ENCODE measurements at regions not wholly inside any gene's neighbourhood (a gene's known extent, or its start where the extent isn't known, plus 50 kb on each side); places are given as distances from the start of the nearest gene placed in this dataset.

DNA sequence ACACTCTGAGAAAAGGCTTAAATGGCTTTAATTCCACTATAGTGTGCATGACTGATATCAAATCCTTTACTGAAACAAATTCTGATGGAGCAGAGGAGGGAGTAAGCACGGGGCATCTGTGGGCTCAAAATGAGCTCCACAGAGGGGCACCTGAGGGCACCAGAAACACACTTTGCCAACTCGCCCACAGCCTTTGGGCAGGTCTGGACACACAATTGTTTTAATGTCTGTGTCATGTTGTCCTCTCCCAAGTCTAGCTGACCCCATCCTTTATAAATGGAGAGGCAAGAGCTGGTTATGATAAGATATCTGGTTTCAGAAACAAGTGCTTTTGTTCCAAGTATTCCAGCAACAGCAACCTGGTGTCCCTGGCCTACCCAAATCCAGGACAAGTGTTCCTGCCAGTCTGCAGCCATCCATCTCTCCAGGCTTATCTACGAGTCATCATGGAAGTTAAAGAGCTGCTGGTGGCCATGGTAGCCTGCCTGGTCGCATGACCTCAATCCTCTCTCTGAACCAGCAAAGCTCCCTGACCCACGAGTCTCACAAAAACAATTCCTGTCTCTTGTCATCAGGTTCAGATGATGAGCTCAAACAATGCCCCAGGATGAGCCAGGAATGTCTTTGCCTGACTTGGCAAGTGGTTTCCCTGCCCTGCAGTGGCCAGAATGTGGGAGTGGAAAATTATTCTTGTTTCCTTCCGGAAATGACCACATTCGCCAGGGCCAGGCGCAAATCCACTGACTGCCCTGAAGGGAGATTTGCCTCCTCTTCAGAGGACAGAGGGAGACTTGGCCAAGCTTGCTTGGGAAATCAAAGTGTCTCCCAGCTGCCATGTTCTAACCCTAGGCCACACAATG is 64.4 kb upstream of the TPM1 start:
- Histone ChIP-seq H3K4me3 (ENCODE audit: low read length) (no peak overlapping the region), H3K27ac (ENCODE audit: low read length) (no peak overlapping the region), H3K79me2 (ENCODE audit: low read length) (no peaks in the 10 kb centered on the region), H3K9ac (ENCODE audit: low read length) (no peak overlapping the region), H3K4me1 (ENCODE audit: low read length) (no peaks in the 10 kb centered on the region), H3K4me2 (ENCODE audit: low read depth, low read length) (no peak overlapping the region), H2AFZ (ENCODE audit: low read length) (no peak overlapping the region), H3K9me2 (replicated peaks; ENCODE audit: insufficient read depth, low read length) (no peaks in the 10 kb centered on the region), H4K20me1 (ENCODE audit: insufficient read depth, low read length) (no peaks in the 10 kb centered on the region), H3K9me3 (replicated peaks; ENCODE audit: insufficient read depth, low read length) (no peaks in the 10 kb centered on the region), H3F3A (ENCODE audit: insufficient read depth, low read length) (no peaks in the 10 kb centered on the region), H3K36me3 (replicated peaks; ENCODE audit: insufficient read depth, low read length) (no peaks in the 10 kb centered on the region), H3K27me3 (replicated peaks; ENCODE audit: insufficient read depth, low read length) (no peaks in the 10 kb centered on the region)
- no peak for DNase-seq
- no peak for TF ChIP-seq EZH2 (optimal IDR thresholded peaks at IDR 0.05; ENCODE audit: low read depth, low read length)
- TF ChIP-seq, protein P1, sequence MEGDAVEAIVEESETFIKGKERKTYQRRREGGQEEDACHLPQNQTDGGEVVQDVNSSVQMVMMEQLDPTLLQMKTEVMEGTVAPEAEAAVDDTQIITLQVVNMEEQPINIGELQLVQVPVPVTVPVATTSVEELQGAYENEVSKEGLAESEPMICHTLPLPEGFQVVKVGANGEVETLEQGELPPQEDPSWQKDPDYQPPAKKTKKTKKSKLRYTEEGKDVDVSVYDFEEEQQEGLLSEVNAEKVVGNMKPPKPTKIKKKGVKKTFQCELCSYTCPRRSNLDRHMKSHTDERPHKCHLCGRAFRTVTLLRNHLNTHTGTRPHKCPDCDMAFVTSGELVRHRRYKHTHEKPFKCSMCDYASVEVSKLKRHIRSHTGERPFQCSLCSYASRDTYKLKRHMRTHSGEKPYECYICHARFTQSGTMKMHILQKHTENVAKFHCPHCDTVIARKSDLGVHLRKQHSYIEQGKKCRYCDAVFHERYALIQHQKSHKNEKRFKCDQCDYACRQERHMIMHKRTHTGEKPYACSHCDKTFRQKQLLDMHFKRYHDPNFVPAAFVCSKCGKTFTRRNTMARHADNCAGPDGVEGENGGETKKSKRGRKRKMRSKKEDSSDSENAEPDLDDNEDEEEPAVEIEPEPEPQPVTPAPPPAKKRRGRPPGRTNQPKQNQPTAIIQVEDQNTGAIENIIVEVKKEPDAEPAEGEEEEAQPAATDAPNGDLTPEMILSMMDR (IDR thresholded peaks at IDR 0.05; ENCODE audit: low read length): no peak
- no peak for TF ChIP-seq EZH2phosphoT487 (IDR thresholded peaks at IDR 0.05; ENCODE audit: low read length)

DNA sequence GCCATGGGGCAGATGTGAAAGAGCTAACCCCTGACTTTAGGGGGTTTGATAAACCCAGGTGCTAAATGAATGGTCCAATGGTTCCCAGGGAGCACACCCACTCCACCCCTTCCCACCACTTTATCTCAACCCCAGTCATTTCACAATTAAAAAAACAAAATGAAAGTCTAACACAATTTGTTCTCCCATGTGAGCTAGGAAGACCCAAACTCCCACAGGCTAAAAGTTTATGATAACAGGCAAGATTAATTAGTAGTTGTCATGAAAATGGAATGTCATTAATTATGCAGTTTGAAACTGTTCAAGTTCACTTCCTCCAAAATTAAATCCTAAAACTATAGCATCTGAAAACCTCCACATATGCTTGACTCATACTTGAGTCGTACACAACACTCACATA is 63.3 kb upstream of the TPM1 start:
- Histone ChIP-seq H3K9me3 (replicated peaks; ENCODE audit: insufficient read depth, low read length) (no peaks in the 10 kb centered on the region), H3K36me3 (replicated peaks; ENCODE audit: insufficient read depth, low read length) (no peaks in the 10 kb centered on the region), H3K4me1 (ENCODE audit: low read length) (no peaks in the 10 kb centered on the region), H3K4me2 (ENCODE audit: low read depth, low read length) (no peak overlapping the region), H3K27me3 (replicated peaks; ENCODE audit: insufficient read depth, low read length) (no peaks in the 10 kb centered on the region), H2AFZ (ENCODE audit: low read length) (no peak overlapping the region), H3K4me3 (ENCODE audit: low read length) (no peak overlapping the region), H4K20me1 (ENCODE audit: insufficient read depth, low read length) (no peaks in the 10 kb centered on the region), H3K9me2 (replicated peaks; ENCODE audit: insufficient read depth, low read length) (no peaks in the 10 kb centered on the region), H3K27ac (ENCODE audit: low read length) (no peak overlapping the region), H3K79me2 (ENCODE audit: low read length) (no peaks in the 10 kb centered on the region), H3F3A (ENCODE audit: insufficient read depth, low read length) (no peaks in the 10 kb centered on the region), H3K9ac (ENCODE audit: low read length) (no peak overlapping the region)
- TF ChIP-seq EZH2 (optimal IDR thresholded peaks at IDR 0.05; ENCODE audit: low read depth, low read length): no peak
- TF ChIP-seq EZH2phosphoT487 (IDR thresholded peaks at IDR 0.05; ENCODE audit: low read length): no peak
- TF ChIP-seq, protein P1 (IDR thresholded peaks at IDR 0.05; ENCODE audit: low read length): no peak
- no peak for DNase-seq

DNA sequence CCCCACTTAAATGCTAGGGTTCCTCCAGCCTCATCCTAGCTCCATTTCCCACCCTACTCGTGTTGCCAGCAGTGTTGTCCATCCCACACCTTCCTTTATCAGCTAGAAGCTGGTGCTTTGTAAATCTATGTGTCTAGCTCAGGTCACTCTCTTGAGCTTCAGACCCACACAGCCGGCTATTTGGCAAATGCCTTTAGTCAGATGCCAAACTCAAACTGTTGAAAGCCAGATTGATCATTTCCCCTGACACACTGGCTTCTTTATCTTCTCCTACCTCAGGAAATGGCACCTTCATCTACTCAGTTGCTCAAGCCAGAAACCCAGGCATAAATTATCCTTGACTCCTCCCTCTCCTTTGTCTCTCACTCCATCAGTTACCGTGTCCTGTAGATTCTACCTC is 61.5 kb upstream of the TPM1 start:
- no peaks in the 10 kb centered on the region for H3K4me1 ChIP-seq (ENCODE audit: low read length)

More for the DNA sequence above, 61.5 kb upstream of the TPM1 start:
- Histone ChIP-seq H3K27ac (ENCODE audit: low read length) (no peak overlapping the region), H3K9me2 (replicated peaks; ENCODE audit: insufficient read depth, low read length) (no peaks in the 10 kb centered on the region), H4K20me1 (ENCODE audit: insufficient read depth, low read length) (no peaks in the 10 kb centered on the region), H3K4me3 (ENCODE audit: low read length) (no peak overlapping the region), H3K9ac (ENCODE audit: low read length) (no peak overlapping the region), H3F3A (ENCODE audit: insufficient read depth, low read length) (no peaks in the 10 kb centered on the region), H2AFZ (ENCODE audit: low read length) (no peak overlapping the region), H3K36me3 (replicated peaks; ENCODE audit: insufficient read depth, low read length) (no peaks in the 10 kb centered on the region), H3K9me3 (replicated peaks; ENCODE audit: insufficient read depth, low read length) (no peaks in the 10 kb centered on the region), H3K27me3 (replicated peaks; ENCODE audit: insufficient read depth, low read length) (no peaks in the 10 kb centered on the region), H3K4me2 (ENCODE audit: low read depth, low read length) (no peak overlapping the region), H3K79me2 (ENCODE audit: low read length) (no peaks in the 10 kb centered on the region)
- TF ChIP-seq, protein P1 (IDR thresholded peaks at IDR 0.05; ENCODE audit: low read length): no peak
- TF ChIP-seq EZH2 (optimal IDR thresholded peaks at IDR 0.05; ENCODE audit: low read depth, low read length) (no peak), EZH2phosphoT487 (IDR thresholded peaks at IDR 0.05; ENCODE audit: low read length) (no peak)
- DNase-seq: no peak

Measured in MM.1S (cell line).